Sigmoid colon (tissue), 4 donors: ENCODE measurements at regions not wholly inside any gene's neighbourhood (a gene's known extent, or its start where the extent isn't known, plus 50 kb on each side); places are given as distances from the start of the nearest gene placed in this dataset.

Source experiments
- CTCF ChIP-seq, 4 experiments: fragments of 450-650 bp in 3 of 4; fragments of 200-600 bp in 1 of 4; IDR thresholded peaks; one replicate each; pipeline ENCODE4 v1.5.1; 2016 to 2019; ENCODE audit warnings: antibody characterized with exemption in 4 of 4, mild to moderate bottlenecking in 3 of 4, moderate library complexity in 2 of 4
- EP300 ChIP-seq, 4 donors: sonication (generic); formaldehyde crosslinking; IDR thresholded peaks; one replicate each; pipeline ENCODE4 v1.6.1; 2017; ENCODE audit warnings: antibody characterized with exemption in 4 of 4
- POLR2AphosphoS5 ChIP-seq, 4 donors: sonication (generic); formaldehyde crosslinking; IDR thresholded peaks; one replicate each; pipeline ENCODE4 v1.6.1; 2017; ENCODE audit warnings: antibody characterized with exemption in 4 of 4

DNA sequence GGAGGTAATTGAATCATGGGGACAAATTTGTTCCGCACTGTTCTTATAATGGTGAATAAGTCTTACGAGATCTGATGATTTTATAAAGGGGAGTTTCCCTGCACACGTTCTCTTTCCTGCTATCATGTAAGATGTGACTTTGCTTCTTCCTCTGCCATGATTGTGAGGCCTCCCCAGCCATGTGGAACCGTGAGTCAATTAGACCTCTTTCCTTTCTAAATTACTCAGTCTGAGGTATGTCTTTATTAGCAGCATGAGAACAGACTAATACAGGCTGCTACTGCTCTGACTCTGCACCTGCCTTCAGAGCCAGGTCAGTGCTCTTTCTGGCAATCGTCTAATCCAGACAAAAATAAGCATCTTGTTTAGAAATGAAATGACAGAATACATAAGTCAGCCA is 479.2 kb upstream of the TUSC1 start:
- TF ChIP-seq POLR2AphosphoS5 (IDR thresholded peaks at IDR 0.05) (no peak), CTCF (IDR thresholded peaks at IDR 0.05) (no peak), EP300 (IDR thresholded peaks at IDR 0.05) (no peak)
